IMR-90 (cell line): ENCODE measurements at regions not wholly inside any gene's neighbourhood (a gene's known extent, or its start where the extent isn't known, plus 50 kb on each side); places are given as distances from the start of the nearest gene placed in this dataset.

Experiments
- ATAC-seq: fragments of 200-7000 bp; cut with Tn5 transposase; 2 replicates; pipeline ENCODE4 v1.9.1; 2020; ENCODE audit warnings: low read depth, mild to moderate bottlenecking, moderate library complexity
- BruUV-seq: library from RNA; stranded (reverse); fragments of 400-500 nt; replicated peaks from 2 replicates; lab custom pipeline; 2021; lab: Mats Ljungman, UMichigan
- CTCF ChIA-PET: fragments of 300-600 bp; formaldehyde crosslinking; extraction: SDS; loops from one replicate; lab custom pipeline; 2021; ENCODE audit warnings: antibody characterized with exemption; lab: Yijun Ruan, JAX
- POLR2A ChIA-PET: fragments of 300-600 bp; sonication (Branson Sonifier 250); formaldehyde crosslinking; loops from one replicate; lab custom pipeline; 2022; ENCODE audit warnings: antibody characterized with exemption; ENCODE audit not compliant: unreplicated experiment; lab: Charles Lee
- DNase-seq: peaks from one replicate; pipeline ENCODE4 v3.0.0; 2013
- H2AFZ ChIP-seq: replicated peaks from 2 replicates; pipeline ENCODE3; 2013; ENCODE audit warnings: low read length, mild to moderate bottlenecking; ENCODE audit not compliant: poor library complexity
- H2AK5ac ChIP-seq: 2 replicates; pipeline ENCODE4 v1.6.1; 2013; ENCODE audit warnings: low read depth, low read length, inconsistent platforms
- H2AK9ac ChIP-seq: replicated peaks from 2 replicates; pipeline ENCODE3; 2013; ENCODE audit warnings: mild to moderate bottlenecking, low read depth, low read length, moderate library complexity; ENCODE audit not compliant: poor library complexity
- H2BK120ac ChIP-seq: 2 replicates; pipeline ENCODE4 v1.6.1; 2013; ENCODE audit warnings: low read depth, low read length, inconsistent platforms
- H2BK15ac ChIP-seq: 3 replicates; pipeline ENCODE4 v1.6.1; 2013; ENCODE audit warnings: low read depth, low read length, inconsistent platforms
- H2BK20ac ChIP-seq: 2 replicates; pipeline ENCODE4 v1.6.1; 2013; ENCODE audit warnings: low read depth, mild to moderate bottlenecking, inconsistent platforms, low read length, moderate library complexity
- H2BK5ac ChIP-seq: 2 replicates; pipeline ENCODE4 v1.6.1; 2013; ENCODE audit warnings: mild to moderate bottlenecking, low read depth, low read length, inconsistent platforms; ENCODE audit not compliant: poor library complexity, severe bottlenecking
- H3K14ac ChIP-seq: replicated peaks from 2 replicates; pipeline ENCODE4 v1.6.1; 2013; ENCODE audit warnings: low read depth, low read length, inconsistent platforms
- H3K18ac ChIP-seq: 2 replicates; pipeline ENCODE4 v1.6.1; 2013; ENCODE audit warnings: low read depth, low read length, control low read depth
- H3K23ac ChIP-seq: 2 replicates; pipeline ENCODE4 v1.6.1; 2013; ENCODE audit warnings: low read depth, low read length, inconsistent platforms
- H3K27ac ChIP-seq: 2 replicates; pipeline ENCODE4 v1.5.1; 2013; ENCODE audit warnings: mild to moderate bottlenecking, control low read depth, low read length; ENCODE audit not compliant: insufficient read depth
- H3K27me3 ChIP-seq: 2 replicates; pipeline ENCODE4 v1.6.1; 2013; ENCODE audit warnings: low read length; ENCODE audit not compliant: control insufficient read depth, insufficient read depth
- H3K36me3 ChIP-seq: 2 replicates; pipeline ENCODE4 v1.6.1; 2013; ENCODE audit warnings: low read length, mixed read lengths; ENCODE audit not compliant: control insufficient read depth, insufficient read depth
- H3K4ac ChIP-seq: 2 replicates; pipeline ENCODE4 v1.6.1; 2013; ENCODE audit warnings: low read depth, low read length, inconsistent platforms
- H3K4me1 ChIP-seq: 2 replicates; pipeline ENCODE4 v1.6.1; 2013; ENCODE audit warnings: low read length, mixed read lengths; ENCODE audit not compliant: control insufficient read depth, insufficient read depth
- H3K4me2 ChIP-seq: 2 replicates; pipeline ENCODE4 v1.6.1; 2013; ENCODE audit warnings: low read depth, mild to moderate bottlenecking, control low read depth, low read length, moderate library complexity
- H3K4me3 ChIP-seq: 2 replicates; pipeline ENCODE4 v1.5.1; 2013; ENCODE audit warnings: low read depth, mild to moderate bottlenecking, control low read depth, low read length, moderate library complexity; ENCODE audit not compliant: insufficient read depth
- H3K56ac ChIP-seq: 2 replicates; pipeline ENCODE4 v1.6.1; 2013; ENCODE audit warnings: low read length, inconsistent platforms; ENCODE audit not compliant: insufficient read depth; ENCODE audit errors: extremely low read depth
- H3K79me1 ChIP-seq, 2 experiments: 2 replicates each; pipeline ENCODE4 v1.6.1; 2013; ENCODE audit warnings: low read length in 2 of 2, inconsistent platforms in 1 of 2, low read depth in 1 of 2
- H3K9ac ChIP-seq: 2 replicates; pipeline ENCODE4 v1.6.1; 2013; ENCODE audit warnings: low read depth, low read length, control low read depth
- H3K9me1 ChIP-seq: 2 replicates; pipeline ENCODE4 v1.6.1; 2013; ENCODE audit warnings: low read length, inconsistent platforms; ENCODE audit not compliant: insufficient read depth
- H3K9me3 ChIP-seq: 2 replicates; pipeline ENCODE4 v1.6.1; 2013; ENCODE audit warnings: low read length; ENCODE audit not compliant: control insufficient read depth, insufficient read depth
- H4K20me1 ChIP-seq: 2 replicates; pipeline ENCODE4 v1.6.1; 2013; ENCODE audit warnings: low read length, inconsistent platforms; ENCODE audit not compliant: insufficient read depth
- H4K5ac ChIP-seq: 2 replicates; pipeline ENCODE4 v1.6.1; 2013; ENCODE audit warnings: mild to moderate bottlenecking, low read depth, low read length, control low read depth
- H4K8ac ChIP-seq, 2 experiments: 2 replicates each; pipeline ENCODE4 v1.6.1; 2013; ENCODE audit warnings: low read depth in 2 of 2, low read length in 2 of 2, control low read depth in 1 of 2, inconsistent platforms in 1 of 2
- H4K91ac ChIP-seq: 2 replicates; pipeline ENCODE4 v1.6.1; 2013; ENCODE audit warnings: low read depth, low read length, inconsistent platforms; ENCODE audit not compliant: insufficient read depth
- BHLHE40 ChIP-seq: fragments of 150-350 bp; IDR thresholded peaks from 2 replicates; pipeline ENCODE4 v1.6.1; 2016; ENCODE audit warnings: mild to moderate bottlenecking, low read depth, low read length
- WGBS, 2 experiments: methylation state at CpG; one replicate each; pipeline versions ENCODE4 v1.1.5 to v1.1.7; 2013; ENCODE audit warnings: missing lambda C conversion rate in 2 of 2; ENCODE audit not compliant: insufficient read length in 1 of 2; ENCODE audit errors: extremely low coverage in 2 of 2; 5-methylcytosine and 5-hydroxymethylcytosine counted together
- dilution Hi-C: fragments of 300-500 bp; cut with HindIII; formaldehyde crosslinking; loops from one replicate; pipeline ENCODE4 v1.14.3; 2018; ENCODE audit warnings: low sequenced_read_pairs; ENCODE audit not compliant: unreplicated experiment
- in situ Hi-C: fragments of 300-500 bp; cut with MboI; formaldehyde crosslinking; loops from 3 replicates; pipeline ENCODE4 v1.14.3; 2019; ENCODE audit warnings: low sequenced_read_pairs, inconsistent platforms, mixed read lengths
- intact Hi-C: fragments of 100-400 bp; cut with micrococcal nuclease; formaldehyde crosslinking; loops from 2 replicates; pipeline ENCODE4 v1.10.0; 2022

DNA sequence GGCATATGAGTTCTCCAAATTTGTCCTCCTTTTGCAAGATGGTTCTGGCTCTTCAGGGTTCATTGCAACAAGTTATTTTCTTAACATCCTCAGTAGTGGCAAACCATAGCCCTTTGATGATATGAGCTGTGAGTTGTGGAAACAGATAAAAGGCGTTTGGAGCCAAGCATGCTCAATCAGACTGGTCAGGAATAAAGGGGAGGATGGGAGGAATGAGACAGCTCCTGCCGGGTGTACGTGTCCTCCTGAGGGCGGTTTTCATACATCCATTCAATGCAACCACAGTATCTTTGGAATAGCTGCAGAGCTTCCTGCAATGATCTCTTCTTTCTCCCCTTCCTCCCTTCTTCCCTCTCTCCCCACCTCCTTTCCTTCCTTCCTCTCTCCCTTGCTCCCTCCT is 245.8 kb downstream of the GLI2 start:
- Histone ChIP-seq H3K4me3 (no peak overlapping the region), H3K18ac (no peak overlapping the region), H3K56ac (no peak overlapping the region), H2BK5ac (no peak overlapping the region), H3K9me3 (no peaks in the 10 kb centered on the region), H3K36me3 (peaks cover 74% of the 10 kb centered on the region), H3K27me3 (no peaks in the 10 kb centered on the region), H3K79me1 (peaks cover 9 to 15% of the 10 kb centered on the region in 2 experiments; a peak in 2 of 4 replicates), H2BK20ac (no peak overlapping the region), H3K14ac (no peak overlapping the region), H4K20me1 (peaks cover 9% of the 10 kb centered on the region), H3K27ac (no peak overlapping the region), H3K9ac (no peak overlapping the region), H2BK120ac (no peak overlapping the region), H4K5ac (no peak overlapping the region), H2AK5ac (no peak overlapping the region), H2AFZ (no peak overlapping the region), H3K9me1 (peaks cover 10% of the 10 kb centered on the region; the same call in 1 of the 2 replicates), H3K23ac (no peak overlapping the region), H4K8ac (no peak overlapping the region), H3K4me2 (no peak overlapping the region), H2BK15ac (no peak overlapping the region), H4K91ac (no peak overlapping the region), H2AK9ac (no peak overlapping the region), H3K4ac (no peak overlapping the region), H3K4me1 (0 out of 2 replicates have a peak, but pooled peaks cover 2% of the 10 kb centered on the region)
- CTCF ChIA-PET = no interaction called here
- no peak for TF ChIP-seq BHLHE40
- dilution Hi-C loops = no loop called here
- DNase-seq = no peak
- no TSS peak for BruUV-seq
- intact Hi-C loops = no loop called here
- ATAC-seq = no peak
- POLR2A ChIA-PET = no interaction called here
- WGBS, 2 experiments = no CpG with 5 or more reads among the region's 4 CpGs
- in situ Hi-C loops = no loop called here
